OCI-LY3 (cell line): ENCODE measurements at regions not wholly inside any gene's neighbourhood (a gene's known extent, or its start where the extent isn't known, plus 50 kb on each side); places are given as distances from the start of the nearest gene placed in this dataset.

Experiments used
- EZH2phosphoT487 ChIP-seq: fragments of 200-600 bp; shearing (Covaris generic); IDR thresholded peaks from 2 replicates; pipeline ENCODE4 v1.6.1; 2018; ENCODE audit warnings: antibody characterized with exemption, mixed run types, low read depth
- TF ChIP-seq, protein P1 (sequence below): fragments of 200-600, 300-600 bp; sonication (generic); IDR thresholded peaks from 2 replicates; pipeline ENCODE4 v1.5.1; 2014; ENCODE audit warnings: antibody characterized with exemption, low read length, low read depth

DNA sequence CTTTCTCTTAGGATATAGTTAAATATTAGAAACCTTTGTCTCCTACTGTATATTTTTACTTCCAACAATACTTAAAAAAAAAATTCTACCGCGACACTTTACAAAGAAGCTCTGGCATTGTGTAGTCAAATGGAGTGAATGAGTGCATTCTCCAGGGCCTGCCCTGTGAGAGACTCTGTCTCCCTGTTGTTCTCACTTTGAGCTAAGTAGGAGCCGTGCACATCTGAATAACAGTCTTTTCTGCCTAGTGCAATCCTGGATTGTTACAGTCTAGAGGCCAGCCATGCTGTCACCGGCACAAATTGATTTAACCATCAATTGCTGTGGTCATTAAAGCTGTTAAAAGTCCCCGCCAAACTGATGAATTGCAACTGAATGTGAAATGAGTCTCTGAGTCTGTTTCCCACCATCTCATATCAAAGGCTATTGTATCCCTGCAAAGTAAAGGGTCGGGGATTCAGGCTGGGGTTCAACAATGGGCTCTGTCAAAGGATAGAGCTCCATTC, 156.0 kb downstream of the RFPL4B start:
- TF ChIP-seq, protein P1, sequence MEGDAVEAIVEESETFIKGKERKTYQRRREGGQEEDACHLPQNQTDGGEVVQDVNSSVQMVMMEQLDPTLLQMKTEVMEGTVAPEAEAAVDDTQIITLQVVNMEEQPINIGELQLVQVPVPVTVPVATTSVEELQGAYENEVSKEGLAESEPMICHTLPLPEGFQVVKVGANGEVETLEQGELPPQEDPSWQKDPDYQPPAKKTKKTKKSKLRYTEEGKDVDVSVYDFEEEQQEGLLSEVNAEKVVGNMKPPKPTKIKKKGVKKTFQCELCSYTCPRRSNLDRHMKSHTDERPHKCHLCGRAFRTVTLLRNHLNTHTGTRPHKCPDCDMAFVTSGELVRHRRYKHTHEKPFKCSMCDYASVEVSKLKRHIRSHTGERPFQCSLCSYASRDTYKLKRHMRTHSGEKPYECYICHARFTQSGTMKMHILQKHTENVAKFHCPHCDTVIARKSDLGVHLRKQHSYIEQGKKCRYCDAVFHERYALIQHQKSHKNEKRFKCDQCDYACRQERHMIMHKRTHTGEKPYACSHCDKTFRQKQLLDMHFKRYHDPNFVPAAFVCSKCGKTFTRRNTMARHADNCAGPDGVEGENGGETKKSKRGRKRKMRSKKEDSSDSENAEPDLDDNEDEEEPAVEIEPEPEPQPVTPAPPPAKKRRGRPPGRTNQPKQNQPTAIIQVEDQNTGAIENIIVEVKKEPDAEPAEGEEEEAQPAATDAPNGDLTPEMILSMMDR = no peak
- TF ChIP-seq EZH2phosphoT487 = no peak
